ENCODE measurements at regions not wholly inside any gene's neighbourhood (a gene's known extent, or its start where the extent isn't known, plus 50 kb on each side); places are given as distances from the start of the nearest gene placed in this dataset.

DNA sequence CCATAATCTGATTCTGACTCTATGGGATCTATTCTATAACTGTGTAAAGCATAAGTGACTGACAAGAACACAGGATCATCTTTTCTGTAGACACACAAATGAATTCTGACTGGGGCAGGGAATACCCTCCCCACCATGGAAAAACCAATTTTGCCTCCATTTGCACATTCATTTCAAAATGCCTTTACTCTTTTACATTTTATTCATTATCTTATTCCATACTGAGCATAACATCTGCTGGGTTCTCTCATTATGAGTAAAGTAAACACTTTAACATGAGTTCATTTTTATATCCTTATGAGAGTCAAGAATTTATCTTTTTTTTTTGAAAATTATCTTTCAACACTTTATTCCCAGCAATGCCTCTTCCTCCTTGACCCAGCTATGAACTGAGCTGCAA, 163.5 kb downstream of the RNF152 start:
- Histone ChIP-seq H2BK5ac (ENCODE audit: low read length) (no peak overlapping the region), H3K79me1 (ENCODE audit: low read depth, low read length) (no peaks in the 10 kb centered on the region), H3K27me3 (ENCODE audit: control insufficient read depth in 3 of 3, insufficient read depth in 3 of 3, low read depth in 1 of 3, low read length in 3 of 3) (no peaks in the 10 kb centered on the region), H3K18ac (ENCODE audit: low read length) (no peak overlapping the region), H2BK120ac (ENCODE audit: low read depth, low read length) (no peak overlapping the region), H4K91ac (ENCODE audit: low read depth, low read length, poor library complexity) (no peak overlapping the region), H3K14ac (ENCODE audit: low read length) (no peak overlapping the region), H2BK12ac (ENCODE audit: low read length) (no peak overlapping the region), H3K4ac (ENCODE audit: low read length) (no peak overlapping the region), H3K36me3 (replicated peaks in 1 of 2; ENCODE audit: control insufficient read depth in 2 of 2, insufficient read depth in 2 of 2, low read length in 2 of 2) (no peaks in the 10 kb centered on the region), H2AK5ac (ENCODE audit: low read depth, low read length) (no peak overlapping the region), H3K27ac (replicated peaks; ENCODE audit: low read length) (no peak overlapping the region), H2AFZ (ENCODE audit: low read length) (no peak overlapping the region), H3K4me1 (ENCODE audit: control insufficient read depth in 2 of 2, insufficient read depth in 1 of 2, low read depth in 1 of 2, low read length in 2 of 2) (no peaks in the 10 kb centered on the region), H3K9ac (ENCODE audit: low read depth, low read length, poor library complexity) (no peak overlapping the region), H3K4me2 (ENCODE audit: insufficient read depth, low read length, poor library complexity, severe bottlenecking) (no peak overlapping the region), H3K9me3 (replicated peaks in 1 of 2; ENCODE audit: control insufficient read depth in 2 of 2, insufficient read depth in 1 of 2, low read depth in 1 of 2, low read length in 2 of 2) (no peaks in the 10 kb centered on the region), H3K4me3 (ENCODE audit: low read length in 2 of 2) (no peak overlapping the region), H3K23ac (ENCODE audit: low read depth, low read length, poor library complexity) (no peak overlapping the region), H4K8ac (ENCODE audit: low read depth, low read length) (no peak overlapping the region), H2BK15ac (ENCODE audit: low read length) (no peak overlapping the region)
- no peak for DNase-seq (ENCODE audit: low spot score)

DNA sequence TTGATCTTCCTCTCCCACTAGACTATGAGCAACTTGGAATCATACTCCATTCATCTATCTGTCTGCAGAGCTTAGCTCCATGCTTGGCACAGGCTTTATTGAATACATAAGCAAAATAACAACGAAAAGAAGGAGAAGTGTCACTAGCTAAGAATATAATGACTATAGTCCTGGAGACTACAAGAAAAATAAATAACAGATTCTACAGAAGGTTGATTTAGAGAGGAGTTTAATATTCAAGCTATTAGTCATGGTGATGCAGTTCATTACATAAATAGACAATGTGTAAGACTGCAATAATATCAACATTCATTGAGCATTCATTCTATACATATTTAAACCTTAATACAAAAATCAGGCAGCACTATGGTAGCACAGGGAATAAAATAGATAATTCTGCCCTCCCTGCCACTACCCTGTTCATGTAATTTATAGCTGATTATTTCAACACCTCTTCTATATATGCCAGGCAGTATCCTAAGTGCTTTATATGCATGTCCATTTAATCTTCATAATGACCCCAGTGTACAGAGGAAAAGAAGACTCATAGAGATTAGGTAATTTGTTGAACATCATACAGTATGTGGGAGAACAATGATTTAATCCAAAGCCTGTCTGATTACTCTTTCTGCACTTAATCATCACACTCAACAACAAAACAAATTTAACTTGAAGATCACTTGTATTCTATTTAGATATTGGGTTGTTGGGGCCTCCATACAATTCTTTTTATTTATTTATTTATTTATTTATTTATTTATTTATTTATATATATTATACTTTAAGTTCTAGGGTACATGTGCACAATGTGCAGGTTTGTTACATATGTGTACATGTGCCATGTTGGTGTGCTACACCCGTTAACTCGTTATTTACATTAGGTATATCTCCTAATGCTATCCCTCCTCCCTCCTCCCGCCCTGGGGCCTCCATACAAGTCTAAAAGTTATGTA, 165.3 kb downstream of the RNF152 start:
- no peaks in the 10 kb centered on the region for H3K79me1 ChIP-seq (ENCODE audit: low read depth, low read length)
- H2AK5ac ChIP-seq (ENCODE audit: low read depth, low read length): no peak overlapping the region
- H3K4me1 ChIP-seq (ENCODE audit: control insufficient read depth in 2 of 2, insufficient read depth in 1 of 2, low read depth in 1 of 2, low read length in 2 of 2): no peaks in the 10 kb centered on the region
- no peak overlapping the region for H3K9ac ChIP-seq (ENCODE audit: low read depth, low read length, poor library complexity)
- H3K9me3 ChIP-seq (replicated peaks in 1 of 2; ENCODE audit: control insufficient read depth in 2 of 2, insufficient read depth in 1 of 2, low read depth in 1 of 2, low read length in 2 of 2): no peaks in the 10 kb centered on the region
- H3K4me3 ChIP-seq (ENCODE audit: low read length in 2 of 2): no peak overlapping the region
- H2BK15ac ChIP-seq (ENCODE audit: low read length): no peak overlapping the region
- H2BK120ac ChIP-seq (ENCODE audit: low read depth, low read length): no peak overlapping the region
- H3K27ac ChIP-seq (replicated peaks; ENCODE audit: low read length): no peak overlapping the region
- no CpG with 5 or more reads among the region's 4 CpGs for WGBS, 2 donors (ENCODE audit: extremely low coverage in 2 of 2, insufficient read length in 2 of 2, insufficient replicate concordance in 1 of 2)
- no peak overlapping the region for H2AFZ ChIP-seq (ENCODE audit: low read length)
- H2BK5ac ChIP-seq (ENCODE audit: low read length): no peak overlapping the region
- no peaks in the 10 kb centered on the region for H3K27me3 ChIP-seq (ENCODE audit: control insufficient read depth in 3 of 3, insufficient read depth in 3 of 3, low read depth in 1 of 3, low read length in 3 of 3)
- H4K91ac ChIP-seq (ENCODE audit: low read depth, low read length, poor library complexity): no peak overlapping the region
- H3K36me3 ChIP-seq (replicated peaks in 1 of 2; ENCODE audit: control insufficient read depth in 2 of 2, insufficient read depth in 2 of 2, low read length in 2 of 2): no peaks in the 10 kb centered on the region
- no peak overlapping the region for H3K14ac ChIP-seq (ENCODE audit: low read length)
- no peak overlapping the region for H4K8ac ChIP-seq (ENCODE audit: low read depth, low read length)
- H3K4me2 ChIP-seq (ENCODE audit: insufficient read depth, low read length, poor library complexity, severe bottlenecking): no peak overlapping the region
- H3K18ac ChIP-seq (ENCODE audit: low read length): no peak overlapping the region
- H3K4ac ChIP-seq (ENCODE audit: low read length): no peak overlapping the region
- no peak overlapping the region for H3K23ac ChIP-seq (ENCODE audit: low read depth, low read length, poor library complexity)
- no peak overlapping the region for H2BK12ac ChIP-seq (ENCODE audit: low read length)
- no peak for DNase-seq (ENCODE audit: low spot score)

DNA sequence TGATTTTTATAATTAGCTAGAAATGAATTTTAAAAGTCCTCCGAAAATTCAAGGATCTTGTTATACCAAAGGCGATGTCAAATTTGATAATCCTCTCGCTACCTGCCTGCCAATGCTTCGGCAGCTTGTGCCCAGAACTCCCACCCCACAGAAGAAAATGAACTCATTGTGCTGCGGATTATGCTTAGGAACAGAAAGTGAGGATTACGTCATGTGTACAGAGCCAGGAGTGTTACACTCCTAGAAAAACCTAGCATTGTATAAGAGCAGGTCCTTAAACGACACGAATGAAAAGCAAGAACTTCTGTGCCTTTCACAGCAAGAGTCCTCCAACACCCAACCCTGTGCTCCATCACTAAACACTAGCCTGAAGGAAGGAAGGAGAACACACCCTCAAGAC, 168.3 kb downstream of the RNF152 start:
- no peak overlapping the region for H2BK120ac ChIP-seq (ENCODE audit: low read depth, low read length)
- no peaks in the 10 kb centered on the region for H3K9me3 ChIP-seq (replicated peaks in 1 of 2; ENCODE audit: control insufficient read depth in 2 of 2, insufficient read depth in 1 of 2, low read depth in 1 of 2, low read length in 2 of 2)
- H4K91ac ChIP-seq (ENCODE audit: low read depth, low read length, poor library complexity): no peak overlapping the region
- H2BK12ac ChIP-seq (ENCODE audit: low read length): no peak overlapping the region
- no peak overlapping the region for H2BK15ac ChIP-seq (ENCODE audit: low read length)
- no peaks in the 10 kb centered on the region for H3K79me1 ChIP-seq (ENCODE audit: low read depth, low read length)
- no peak overlapping the region for H2AK5ac ChIP-seq (ENCODE audit: low read depth, low read length)
- H3K9ac ChIP-seq (ENCODE audit: low read depth, low read length, poor library complexity): no peak overlapping the region
- H3K4ac ChIP-seq (ENCODE audit: low read length): no peak overlapping the region
- no peak overlapping the region for H2AFZ ChIP-seq (ENCODE audit: low read length)
- H3K4me3 ChIP-seq (ENCODE audit: low read length in 2 of 2): no peak overlapping the region
- no CpG with 5 or more reads among the region's 8 CpGs for WGBS, 2 donors (ENCODE audit: extremely low coverage in 2 of 2, insufficient read length in 2 of 2, insufficient replicate concordance in 1 of 2)
- H2BK5ac ChIP-seq (ENCODE audit: low read length): no peak overlapping the region
- H3K18ac ChIP-seq (ENCODE audit: low read length): no peak overlapping the region
- H3K4me1 ChIP-seq (ENCODE audit: control insufficient read depth in 2 of 2, insufficient read depth in 1 of 2, low read depth in 1 of 2, low read length in 2 of 2): no peaks in the 10 kb centered on the region
- H3K27ac ChIP-seq (replicated peaks; ENCODE audit: low read length): no peak overlapping the region
- no peak for DNase-seq (ENCODE audit: low spot score)
- no peak overlapping the region for H4K8ac ChIP-seq (ENCODE audit: low read depth, low read length)
- H3K14ac ChIP-seq (ENCODE audit: low read length): no peak overlapping the region
- no peaks in the 10 kb centered on the region for H3K27me3 ChIP-seq (ENCODE audit: control insufficient read depth in 3 of 3, insufficient read depth in 3 of 3, low read depth in 1 of 3, low read length in 3 of 3)
- H3K36me3 ChIP-seq (replicated peaks in 1 of 2; ENCODE audit: control insufficient read depth in 2 of 2, insufficient read depth in 2 of 2, low read length in 2 of 2): no peaks in the 10 kb centered on the region
- no peak overlapping the region for H3K23ac ChIP-seq (ENCODE audit: low read depth, low read length, poor library complexity)
- no peak overlapping the region for H3K4me2 ChIP-seq (ENCODE audit: insufficient read depth, low read length, poor library complexity, severe bottlenecking)

DNA sequence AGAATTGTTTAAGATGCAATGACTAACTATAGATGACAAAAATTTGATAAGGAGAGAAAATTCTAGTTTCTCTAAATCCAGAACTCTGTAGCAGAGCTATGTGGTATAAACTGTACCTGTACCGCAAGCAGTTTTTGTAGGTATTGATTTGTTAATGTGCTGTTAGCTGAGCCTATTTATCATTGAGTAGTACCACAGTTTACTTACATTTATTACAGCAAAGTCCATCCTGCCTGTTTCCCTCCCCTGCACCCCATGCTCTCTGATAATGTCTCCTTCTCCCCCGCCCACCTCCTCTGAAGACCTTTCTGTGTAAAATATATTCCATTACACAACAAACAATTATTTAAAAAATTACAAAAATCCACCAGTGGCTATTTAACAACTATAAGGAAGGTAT, 170.6 kb downstream of the RNF152 start:
- Histone ChIP-seq H3K4me1 (ENCODE audit: control insufficient read depth in 2 of 2, insufficient read depth in 1 of 2, low read depth in 1 of 2, low read length in 2 of 2) (no peaks in the 10 kb centered on the region), H2BK120ac (ENCODE audit: low read depth, low read length) (no peak overlapping the region), H2BK12ac (ENCODE audit: low read length) (no peak overlapping the region), H3K36me3 (replicated peaks in 1 of 2; ENCODE audit: control insufficient read depth in 2 of 2, insufficient read depth in 2 of 2, low read length in 2 of 2) (no peaks in the 10 kb centered on the region), H3K18ac (ENCODE audit: low read length) (no peak overlapping the region), H3K9ac (ENCODE audit: low read depth, low read length, poor library complexity) (no peak overlapping the region), H3K4me3 (ENCODE audit: low read length in 2 of 2) (no peak overlapping the region), H2AK5ac (ENCODE audit: low read depth, low read length) (no peak overlapping the region), H3K79me1 (ENCODE audit: low read depth, low read length) (no peaks in the 10 kb centered on the region), H3K14ac (ENCODE audit: low read length) (no peak overlapping the region), H3K27ac (replicated peaks; ENCODE audit: low read length) (no peak overlapping the region), H3K23ac (ENCODE audit: low read depth, low read length, poor library complexity) (no peak overlapping the region), H3K4me2 (ENCODE audit: insufficient read depth, low read length, poor library complexity, severe bottlenecking) (no peak overlapping the region), H3K9me3 (replicated peaks in 1 of 2; ENCODE audit: control insufficient read depth in 2 of 2, insufficient read depth in 1 of 2, low read depth in 1 of 2, low read length in 2 of 2) (no peaks in the 10 kb centered on the region), H4K8ac (ENCODE audit: low read depth, low read length) (no peak overlapping the region), H3K4ac (ENCODE audit: low read length) (no peak overlapping the region), H2BK5ac (ENCODE audit: low read length) (no peak overlapping the region), H2BK15ac (ENCODE audit: low read length) (no peak overlapping the region), H2AFZ (ENCODE audit: low read length) (no peak overlapping the region), H4K91ac (ENCODE audit: low read depth, low read length, poor library complexity) (no peak overlapping the region), H3K27me3 (ENCODE audit: control insufficient read depth in 3 of 3, insufficient read depth in 3 of 3, low read depth in 1 of 3, low read length in 3 of 3) (no peaks in the 10 kb centered on the region)
- no peak for DNase-seq (ENCODE audit: low spot score)
- no CpG with 5 or more reads among the region's 2 CpGs for WGBS, 2 donors (ENCODE audit: extremely low coverage in 2 of 2, insufficient read length in 2 of 2, insufficient replicate concordance in 1 of 2)
